Panc1 (cell line): ENCODE measurements at regions not wholly inside any gene's neighbourhood (a gene's known extent, or its start where the extent isn't known, plus 50 kb on each side); places are given as distances from the start of the nearest gene placed in this dataset.

Experiments
- ATAC-seq: fragments of 200-7000 bp; cut with Tn5 transposase; 2 replicates; pipeline ENCODE4 v1.9.1; 2020; ENCODE audit warnings: mild to moderate bottlenecking, moderate library complexity
- BruUV-seq: library from RNA; stranded (reverse); fragments of 400-500 nt; replicated peaks from 2 replicates; lab custom pipeline; 2021; lab: Mats Ljungman, UMichigan
- CTCF ChIA-PET: fragments of 300-600 bp; sonication (Branson Sonifier 250); formaldehyde crosslinking; loops from one replicate; lab custom pipeline; 2022; ENCODE audit warnings: antibody characterized with exemption; lab: Charles Lee
- POLR2A ChIA-PET: fragments of 300-600 bp; sonication (Branson Sonifier 250); formaldehyde crosslinking; loops from one replicate; lab custom pipeline; 2022; ENCODE audit warnings: antibody characterized with exemption; lab: Charles Lee
- DNase-seq: peaks from one replicate; pipeline ENCODE4 v3.0.0-alpha.2; 2010; ENCODE audit warnings: low read depth, low spot score
- H3K27ac ChIP-seq: 2 replicates; pipeline ENCODE4 v1.5.1; 2011; ENCODE audit warnings: mild to moderate bottlenecking, low read length, inconsistent platforms
- H3K27me3 ChIP-seq: fragments of 200-500 bp; sonication (Bioruptor generic); 2 replicates; pipeline ENCODE4 v1.6.0; 2014; ENCODE audit warnings: low read length, inconsistent platforms; ENCODE audit not compliant: control insufficient read depth, insufficient read depth
- H3K36me3 ChIP-seq: fragments of 200-500 bp; sonication (Bioruptor generic); 2 replicates; pipeline ENCODE4 v1.5.1; 2014; ENCODE audit warnings: inconsistent platforms, mild to moderate bottlenecking, low read length, moderate library complexity; ENCODE audit not compliant: control insufficient read depth, insufficient read depth
- H3K4me1 ChIP-seq: 2 replicates; pipeline ENCODE4 v1.5.1; 2011; ENCODE audit warnings: inconsistent platforms, mild to moderate bottlenecking, low read length, moderate library complexity; ENCODE audit not compliant: control insufficient read depth, insufficient read depth
- H3K4me3 ChIP-seq, 2 experiments: 2 replicates each; pipeline ENCODE4 v1.5.1; 2011 to 2012; ENCODE audit warnings: low read depth in 2 of 2, low read length in 2 of 2, mild to moderate bottlenecking in 2 of 2, inconsistent platforms in 1 of 2, moderate library complexity in 1 of 2
- H3K9me3 ChIP-seq: fragments of 200-500 bp; sonication (Bioruptor generic); 2 replicates; pipeline ENCODE4 v1.5.1; 2014; ENCODE audit warnings: low read depth, mild to moderate bottlenecking, inconsistent platforms, low read length, moderate library complexity; ENCODE audit not compliant: control insufficient read depth, insufficient read depth
- CTCF ChIP-seq: fragments of 450-650 bp; IDR thresholded peaks from 2 replicates; pipeline ENCODE4 v1.5.1; 2017; ENCODE audit warnings: mild to moderate bottlenecking
- POLR2AphosphoS5 ChIP-seq: IDR thresholded peaks from 2 replicates; pipeline ENCODE4 v1.6.1; 2012; ENCODE audit warnings: mild to moderate bottlenecking, low read depth, low read length, moderate library complexity
- REST ChIP-seq, 2 experiments: IDR thresholded peaks; 2 replicates each; pipeline ENCODE4 v1.6.1; 2011 to 2012; ENCODE audit warnings: low read depth in 2 of 2, control low read depth in 1 of 2, low read length in 1 of 2, mild to moderate bottlenecking in 1 of 2, moderate library complexity in 1 of 2; ENCODE audit not compliant: insufficient read depth in 1 of 2
- SIN3A ChIP-seq: IDR thresholded peaks from 2 replicates; pipeline ENCODE4 v1.6.1; 2012; ENCODE audit warnings: low read depth, mild to moderate bottlenecking, low read length, moderate library complexity, borderline replicate concordance; ENCODE audit not compliant: insufficient read depth
- TCF7L2 ChIP-seq: IDR thresholded peaks from 2 replicates; pipeline ENCODE4 v1.6.1; 2011; ENCODE audit warnings: mild to moderate bottlenecking, low read depth, low read length, inconsistent platforms
- in situ Hi-C: cut with HindIII; loops from 2 replicates; pipeline ENCODE4 v1.10.0; 2016; ENCODE audit warnings: low sequenced_read_pairs, low pct_unique_long_range_greater_than_20kb
- intact Hi-C: fragments of 100-400 bp; cut with micrococcal nuclease; formaldehyde crosslinking; loops from one replicate; pipeline ENCODE4 v1.10.0; 2022; ENCODE audit not compliant: unreplicated experiment

GRCh38 chr6:23873161-23873560, 252.9 kb upstream of the NRSN1 start:
- no peak for ATAC-seq
- TF ChIP-seq REST (IDR thresholded peaks at IDR 0.05; ENCODE audit: insufficient read depth in 1 of 2, low read depth in 2 of 2, low read length in 1 of 2) (no peak), CTCF (no peak), SIN3A (no peak), POLR2AphosphoS5 (no peak), TCF7L2 (no peak)
- intact Hi-C loops (no loop called here), in situ Hi-C loops (no loop called here)
- H3K27ac ChIP-seq, result no peak overlapping the region
- no peaks in the 10 kb centered on the region for H3K36me3 ChIP-seq
- CTCF ChIA-PET, result no interaction called here
- H3K4me1 ChIP-seq, result no peaks in the 10 kb centered on the region
- POLR2A ChIA-PET, result no interaction called here
- H3K9me3 ChIP-seq, result no peaks in the 10 kb centered on the region
- no TSS peak for BruUV-seq
- DNase-seq, result no peak
- no peaks in the 10 kb centered on the region; the same call in 1 of the 2 replicates for H3K27me3 ChIP-seq
- no peak overlapping the region for H3K4me3 ChIP-seq

GRCh38 chr6:23875006-23875405, 251.0 kb upstream of the NRSN1 start:
- in situ Hi-C loops (no loop called here), intact Hi-C loops (no loop called here)
- POLR2A ChIA-PET, result no interaction called here
- no TSS peak for BruUV-seq
- CTCF ChIA-PET, result no interaction called here
- DNase-seq (no peak), ATAC-seq (no peak)
- no peak overlapping the region for H3K4me3 ChIP-seq
- no peak overlapping the region for H3K27ac ChIP-seq
- H3K9me3 ChIP-seq, result no peaks in the 10 kb centered on the region
- TF ChIP-seq SIN3A (no peak), REST (IDR thresholded peaks at IDR 0.05; ENCODE audit: insufficient read depth in 1 of 2, low read depth in 2 of 2, low read length in 1 of 2) (no peak), POLR2AphosphoS5 (no peak), TCF7L2 (no peak), CTCF (no peak)
- H3K4me1 ChIP-seq, result no peaks in the 10 kb centered on the region
- no peaks in the 10 kb centered on the region for H3K36me3 ChIP-seq
- H3K27me3 ChIP-seq, result no peaks in the 10 kb centered on the region; the same call in 1 of the 2 replicates
